Lower leg skin (tissue), 4 donors: ENCODE measurements at regions not wholly inside any gene's neighbourhood (a gene's known extent, or its start where the extent isn't known, plus 50 kb on each side); places are given as distances from the start of the nearest gene placed in this dataset.

Experiments
- DNase-seq, 2 donors: peaks; one replicate each; pipeline ENCODE4 v3.0.0-alpha.2; 2019; ENCODE audit warnings: low spot score in 2 of 2
- H3K4me3 ChIP-seq: fragments of 200-600 bp; sonication (generic); 2 replicates; pipeline ENCODE4 v1.5.1; 2017; ENCODE audit warnings: mild to moderate bottlenecking, low read depth; ENCODE audit not compliant: poor library complexity, severe bottlenecking
- CTCF ChIP-seq, 3 donors: fragments of 450-650 bp; IDR thresholded peaks; one replicate each; pipeline ENCODE4 v1.5.1; 2016; ENCODE audit warnings: antibody characterized with exemption in 3 of 3, mild to moderate bottlenecking in 3 of 3, moderate library complexity in 2 of 3
- POLR2A ChIP-seq, 2 donors: fragments of 450-650 bp; IDR thresholded peaks; one replicate each; pipeline ENCODE4 v1.6.1; 2016 to 2017; ENCODE audit warnings: antibody characterized with exemption in 2 of 2, mild to moderate bottlenecking in 1 of 2, moderate library complexity in 1 of 2
- WGBS, 2 donors: methylation state at CpG; one replicate each; pipeline ENCODE4 v1.1.5; 2018; 5-methylcytosine and 5-hydroxymethylcytosine counted together
- intact Hi-C: fragments of 100-400 bp; cut with DNase I; formaldehyde crosslinking; loops from one replicate; pipeline ENCODE4 v1.15.0; 2023; ENCODE audit warnings: low total_unique reads

- intact Hi-C loops: no loop called here
- DNase-seq: no peak
- no peak for TF ChIP-seq CTCF (IDR thresholded peaks at IDR 0.05)
- no peak for TF ChIP-seq POLR2A (IDR thresholded peaks at IDR 0.05)
- H3K4me3 ChIP-seq: no peak overlapping the region
Measured at GRCh38 chr12:24080465-24080864, 131.0 kb upstream of the SOX5 start.

- no peak for TF ChIP-seq POLR2A (IDR thresholded peaks at IDR 0.05)
- no peak for TF ChIP-seq CTCF (IDR thresholded peaks at IDR 0.05)
- WGBS, 2 donors: 93 to 94% methylated on average over 2 of the region's 2 CpGs
Measured at GRCh38 chr12:24079083-24079482, 129.6 kb upstream of the SOX5 start.

DNA sequence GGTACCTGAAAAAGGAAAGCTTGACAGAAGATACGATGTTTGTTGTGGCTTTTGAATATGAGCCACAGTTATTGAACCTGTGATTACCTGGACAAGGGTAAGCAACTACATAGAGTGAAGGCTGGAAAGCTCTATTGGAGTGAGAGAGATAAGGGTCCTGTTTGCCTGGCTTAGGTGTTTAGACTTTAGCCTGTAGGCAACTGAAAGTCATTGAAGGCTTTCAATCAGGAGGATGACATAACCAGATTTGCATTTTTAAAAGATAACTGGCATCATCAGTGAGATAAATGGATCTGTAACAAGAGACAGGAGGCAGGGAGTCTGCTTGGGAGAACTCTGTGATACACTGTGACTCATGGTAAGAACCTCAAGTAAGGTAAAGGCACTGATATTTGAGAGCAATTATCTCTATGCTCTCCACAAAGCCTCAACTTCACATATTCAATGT is 128.9 kb upstream of the SOX5 start:
- TF ChIP-seq POLR2A (IDR thresholded peaks at IDR 0.05) (no peak), CTCF (IDR thresholded peaks at IDR 0.05) (no peak)
- H3K4me3 ChIP-seq: no peak overlapping the region
- no peak for DNase-seq
- 83 to 85% methylated on average over 1 of the region's 1 CpG for WGBS, 2 donors
- intact Hi-C loops: no loop called here

More at GRCh38 chr12:24079083-24079482, 129.6 kb upstream of the SOX5 start:
- H3K4me3 ChIP-seq: no peak overlapping the region
- intact Hi-C loops: no loop called here
- DNase-seq: no peak

GRCh38 chr12:24077161-24077560 is 127.7 kb upstream of the SOX5 start:
- intact Hi-C loops: no loop called here
- DNase-seq: no peak
- WGBS, 2 donors: 84 to 88% methylated on average over 5 of the region's 5 CpGs
- no peak overlapping the region for H3K4me3 ChIP-seq
- TF ChIP-seq POLR2A (IDR thresholded peaks at IDR 0.05) (no peak), CTCF (IDR thresholded peaks at IDR 0.05) (no peak)

- H3K4me3 ChIP-seq: no peak overlapping the region
- TF ChIP-seq CTCF (IDR thresholded peaks at IDR 0.05): no peak
- no peak for TF ChIP-seq POLR2A (IDR thresholded peaks at IDR 0.05)
- no peak for DNase-seq
- WGBS, 2 donors: 95 to 100% methylated on average over 1 of the region's 1 CpG
- intact Hi-C loops: no loop called here
Measured at GRCh38 chr12:24075650-24076049, 126.2 kb upstream of the SOX5 start.

GRCh38 chr12:24073170-24073810 is 123.8 kb upstream of the SOX5 start:
- WGBS, 2 donors: 80 to 81% methylated on average over 3 of the region's 3 CpGs
- TF ChIP-seq POLR2A (IDR thresholded peaks at IDR 0.05): no peak
- TF ChIP-seq CTCF (IDR thresholded peaks at IDR 0.05): no peak
- H3K4me3 ChIP-seq: no peak overlapping the region
- intact Hi-C loops: no loop called here
- no peak for DNase-seq
